Neural cell (in vitro differentiated cells): ENCODE measurements at regions not wholly inside any gene's neighbourhood (a gene's known extent, or its start where the extent isn't known, plus 50 kb on each side); places are given as distances from the start of the nearest gene placed in this dataset.

Source experiments
- CTCF ChIP-seq: fragments of 450-650 bp; IDR thresholded peaks from 2 replicates; pipeline ENCODE4 v1.5.1; 2014; ENCODE audit warnings: antibody characterized with exemption, mild to moderate bottlenecking, moderate library complexity; ENCODE audit not compliant: poor library complexity, severe bottlenecking
- EP300 ChIP-seq: fragments of 450-650 bp; conservative IDR thresholded peaks from 2 replicates; pipeline ENCODE4 v1.6.1; 2014; ENCODE audit warnings: antibody characterized with exemption, mild to moderate bottlenecking, moderate library complexity; ENCODE audit not compliant: poor library complexity, severe bottlenecking
- EZH2 ChIP-seq: fragments of 200-600, 300-800 bp; shearing (Covaris generic), sonication (generic); IDR thresholded peaks from 2 replicates; pipeline ENCODE4 v1.6.1; 2014; ENCODE audit warnings: antibody characterized with exemption, low read length, borderline replicate concordance, mild to moderate bottlenecking; ENCODE audit not compliant: insufficient read depth, poor library complexity, severe bottlenecking
- MXI1 ChIP-seq: fragments of 450-650 bp; conservative IDR thresholded peaks from 2 replicates; pipeline ENCODE4 v1.6.1; 2014; ENCODE audit warnings: antibody characterized with exemption, mild to moderate bottlenecking; ENCODE audit not compliant: poor library complexity, severe bottlenecking
- POLR2AphosphoS5 ChIP-seq: IDR thresholded peaks from 2 replicates; pipeline ENCODE4 v1.6.1; 2012
- RAD21 ChIP-seq: fragments of 450-650 bp; conservative IDR thresholded peaks from 2 replicates; pipeline ENCODE4 v1.6.1; 2014; ENCODE audit warnings: antibody characterized with exemption, mild to moderate bottlenecking, moderate library complexity
- REST ChIP-seq: IDR thresholded peaks from 2 replicates; pipeline ENCODE4 v1.6.1; 2012; ENCODE audit warnings: borderline replicate concordance
- SMC3 ChIP-seq: fragments of 450-650 bp; conservative IDR thresholded peaks from 2 replicates; pipeline ENCODE4 v1.6.1; 2014; ENCODE audit warnings: antibody characterized with exemption, mild to moderate bottlenecking, moderate library complexity; ENCODE audit not compliant: poor library complexity
- TAF1 ChIP-seq: IDR thresholded peaks from 2 replicates; pipeline ENCODE4 v1.6.1; 2012; ENCODE audit warnings: low read depth

- no peak for TF ChIP-seq POLR2AphosphoS5
- TF ChIP-seq CTCF = no peak
- no peak for TF ChIP-seq REST
- TF ChIP-seq TAF1 = no peak
- TF ChIP-seq SMC3 = no peak
- TF ChIP-seq MXI1 = no peak
- TF ChIP-seq EP300 = no peak
- TF ChIP-seq EZH2 = no peak
- no peak for TF ChIP-seq RAD21
Measured at GRCh38 chr11:23755769-23756168, 741.1 kb upstream of the LUZP2 start.
